ENCODE measurements at regions not wholly inside any gene's neighbourhood (a gene's known extent, or its start where the extent isn't known, plus 50 kb on each side); places are given as distances from the start of the nearest gene placed in this dataset.

DNA sequence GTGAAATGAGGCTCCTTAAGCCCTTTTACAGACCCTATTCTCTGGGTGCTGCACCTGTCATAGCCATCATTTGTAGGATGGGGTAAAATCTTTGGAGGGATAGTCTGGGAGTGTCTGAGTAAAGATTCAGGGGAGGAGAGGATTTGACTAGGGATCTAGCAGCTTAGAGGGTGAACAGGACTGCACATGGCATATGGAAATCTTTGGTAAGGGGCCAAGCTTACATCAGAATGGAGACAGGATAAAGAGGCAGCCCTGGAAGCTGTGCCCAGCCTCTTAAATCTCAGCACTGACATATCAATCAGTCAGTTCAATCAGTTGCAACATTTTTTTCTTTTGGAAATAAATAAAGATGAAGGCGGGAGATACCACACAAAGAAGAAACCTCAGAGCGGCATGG lies 301.8 kb upstream of the CADM1 start:
- TF ChIP-seq POLR2A (IDR thresholded peaks at IDR 0.05) (no peak), CTCF (IDR thresholded peaks at IDR 0.05) (no peak)
- H3K4me1 ChIP-seq: no peaks in the 10 kb centered on the region
- no peaks in the 10 kb centered on the region for H3K27me3 ChIP-seq
- no peak overlapping the region for H3K27ac ChIP-seq
- 94 to 95% methylated on average over 2 of the region's 2 CpGs for WGBS, 2 donors
- H3K9me3 ChIP-seq: peaks cover 0 to 42% (median 5%) of the 10 kb centered on the region in 4 donors
- DNase-seq (ENCODE audit: low spot score in 2 of 2): no peak
- no peak overlapping the region for H3K4me3 ChIP-seq
- H3K36me3 ChIP-seq: no peaks in the 10 kb centered on the region

DNA sequence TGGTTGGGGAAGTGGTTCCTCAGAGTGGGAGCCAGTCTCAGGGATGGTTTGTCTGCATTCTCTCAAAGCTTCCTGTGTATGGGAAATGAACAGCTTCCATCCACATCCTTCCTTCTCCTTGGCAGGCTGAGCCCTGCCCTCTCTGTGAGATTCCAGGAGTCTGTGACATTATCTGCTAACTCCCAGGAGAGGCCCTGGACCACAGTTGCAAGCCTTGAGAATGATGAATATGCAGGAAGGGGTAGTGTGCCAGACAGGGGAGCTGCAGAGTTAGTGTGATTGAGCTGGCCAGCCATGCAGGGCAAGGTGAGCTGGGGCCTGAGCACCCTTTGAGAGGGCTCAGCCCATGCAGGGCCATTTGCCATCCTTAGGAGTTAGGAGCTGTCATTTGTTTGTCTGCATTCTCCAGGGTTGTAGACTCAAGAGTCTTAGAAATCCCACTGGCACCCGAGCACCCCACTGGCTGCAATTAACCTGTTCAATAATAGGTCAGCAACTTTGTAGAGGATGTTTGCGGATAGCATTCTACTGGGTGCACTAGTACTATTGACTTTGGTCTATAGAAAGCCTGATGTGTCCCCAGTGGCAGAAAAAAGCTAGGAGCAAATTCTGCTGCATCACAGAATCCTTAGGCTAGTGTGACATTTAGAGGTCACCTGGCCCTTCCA lies 299.0 kb upstream of the CADM1 start:
- 94 to 95% methylated on average over 2 of the region's 2 CpGs for WGBS, 2 donors
- Histone ChIP-seq H3K4me1 (no peaks in the 10 kb centered on the region), H3K4me3 (no peak overlapping the region), H3K27ac (no peak overlapping the region), H3K36me3 (no peaks in the 10 kb centered on the region), H3K27me3 (no peaks in the 10 kb centered on the region), H3K9me3 (peaks cover 0 to 17% (median 1%) of the 10 kb centered on the region in 4 donors)
- DNase-seq (ENCODE audit: low spot score in 2 of 2): no peak
- TF ChIP-seq CTCF (IDR thresholded peaks at IDR 0.05) (no peak), POLR2A (IDR thresholded peaks at IDR 0.05) (no peak), EP300 (IDR thresholded peaks at IDR 0.05) (no peak)

DNA sequence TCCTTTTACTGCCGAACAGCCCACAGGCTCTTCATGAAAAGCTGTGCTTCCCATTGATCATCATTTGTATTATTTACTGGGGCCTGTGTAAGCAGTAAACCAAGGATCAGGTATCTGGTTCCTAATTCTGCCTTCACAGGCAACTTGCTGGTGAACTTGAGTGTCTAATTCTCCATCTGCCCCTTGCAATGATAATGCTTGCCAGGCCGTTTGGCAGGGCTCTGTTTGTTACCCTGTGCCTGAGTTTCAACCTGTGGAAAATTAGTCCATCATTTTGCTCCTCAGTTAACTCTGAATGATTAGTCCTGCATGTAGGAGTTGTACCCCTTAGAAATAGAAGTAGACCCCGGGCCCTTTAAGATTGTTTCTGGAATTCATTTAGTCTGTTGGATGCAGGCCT lies 298.4 kb upstream of the CADM1 start:
- Histone ChIP-seq H3K27me3 (no peaks in the 10 kb centered on the region), H3K4me1 (no peaks in the 10 kb centered on the region), H3K36me3 (no peaks in the 10 kb centered on the region), H3K4me3 (no peak overlapping the region), H3K9me3 (peaks cover 0 to 11% (median 0%) of the 10 kb centered on the region in 4 donors), H3K27ac (no peak overlapping the region)
- WGBS, 2 donors: 85 to 86% methylated on average over 3 of the region's 3 CpGs
- TF ChIP-seq POLR2A (IDR thresholded peaks at IDR 0.05): no peak
- no peak for TF ChIP-seq EP300 (IDR thresholded peaks at IDR 0.05)
- TF ChIP-seq CTCF (IDR thresholded peaks at IDR 0.05): no peak
- no peak for DNase-seq (ENCODE audit: low spot score in 2 of 2)

DNA sequence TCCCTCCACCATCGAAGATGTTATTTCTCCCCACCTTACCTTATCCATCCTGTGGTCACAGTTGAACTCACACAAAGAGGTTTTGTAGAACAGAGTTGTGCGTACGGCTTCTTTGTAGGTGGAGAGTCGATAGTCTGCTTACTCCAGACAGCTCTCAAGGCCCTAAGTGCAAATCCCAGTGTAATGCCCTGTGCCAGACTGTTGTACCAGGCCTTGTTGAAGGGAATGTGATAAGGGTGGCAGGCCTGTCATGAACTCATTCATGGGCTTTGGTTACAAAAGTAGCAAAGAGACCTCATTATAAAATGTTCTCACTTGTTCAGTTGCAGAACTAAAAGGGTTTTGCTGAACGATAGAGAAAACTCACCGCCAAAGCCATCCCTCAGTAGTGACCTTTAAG lies 288.7 kb upstream of the CADM1 start:
- H3K27me3 ChIP-seq: no peaks in the 10 kb centered on the region
- no peak for DNase-seq (ENCODE audit: low spot score in 2 of 2)
- no peak for TF ChIP-seq EP300 (IDR thresholded peaks at IDR 0.05)
- TF ChIP-seq CTCF (IDR thresholded peaks at IDR 0.05): no peak
- no peak for TF ChIP-seq POLR2A (IDR thresholded peaks at IDR 0.05)
- H3K9me3 ChIP-seq: no peaks in the 10 kb centered on the region
- H3K27ac ChIP-seq: no peak overlapping the region
- H3K4me1 ChIP-seq: peaks cover 0 to 9% (median 0%) of the 10 kb centered on the region in 4 donors
- H3K36me3 ChIP-seq: no peaks in the 10 kb centered on the region
- no peak overlapping the region for H3K4me3 ChIP-seq
- 66% methylated on average over 6 of the region's 6 CpGs for WGBS, 2 donors

DNA sequence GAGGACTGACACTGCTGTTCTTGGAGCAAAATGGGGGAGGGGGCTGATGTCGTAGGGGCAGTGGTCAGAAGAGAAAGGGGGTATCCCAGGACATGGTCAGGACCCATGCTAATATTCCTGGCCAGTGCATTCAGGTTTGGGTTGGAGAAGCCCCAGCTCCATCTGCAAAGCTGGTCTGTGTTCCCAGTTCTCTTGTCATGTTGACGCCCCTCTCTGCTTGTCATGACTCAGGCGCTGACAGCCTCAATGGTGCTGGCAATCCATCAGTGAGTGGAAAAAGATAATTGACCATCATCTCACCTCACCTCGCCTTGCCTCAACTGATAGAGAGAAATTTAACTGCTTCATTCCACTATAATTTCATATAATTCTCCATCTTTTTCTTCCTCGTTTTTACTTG lies 283.1 kb upstream of the CADM1 start:
- Histone ChIP-seq H3K4me1 (no peaks in the 10 kb centered on the region), H3K9me3 (peaks cover 0 to 4% (median 0%) of the 10 kb centered on the region in 4 donors), H3K27ac (no peak overlapping the region), H3K27me3 (no peaks in the 10 kb centered on the region), H3K36me3 (no peaks in the 10 kb centered on the region), H3K4me3 (no peak overlapping the region)
- no peak for DNase-seq (ENCODE audit: low spot score in 2 of 2)
- TF ChIP-seq CTCF (IDR thresholded peaks at IDR 0.05) (no peak), EP300 (IDR thresholded peaks at IDR 0.05) (no peak), POLR2A (IDR thresholded peaks at IDR 0.05) (no peak)
- 88 to 91% methylated on average over 5 of the region's 5 CpGs for WGBS, 2 donors
